NCI-H82 treated with DMSO at 0.1 percent for 48 hours (cell line): ENCODE measurements at regions not wholly inside any gene's neighbourhood (a gene's known extent, or its start where the extent isn't known, plus 50 kb on each side); places are given as distances from the start of the nearest gene placed in this dataset.
"Not testable (repeated sequence)": the region's sequence is repeated elsewhere in the genome, so short reads cannot be mapped to it uniquely, and the experiment has no call there.

ENCODE experiments used
- DNase-seq: peaks from one replicate; lab custom pipeline; 2025; ENCODE audit not compliant: unreplicated experiment; lab: John Stamatoyannopoulos, UW

GRCh38 chr12:58009405-58010195 lies 68.2 kb downstream of the ATP23 start:
- DNase-seq: no peak

- DNase-seq: no peak
Observed at GRCh38 chr12:58011676-58012075, 70.3 kb downstream of the ATP23 start.

GRCh38 chr12:58022379-58023020 lies 81.1 kb downstream of the ATP23 start:
- DNase-seq: not testable (repeated sequence)

- DNase-seq: no peak
Observed at GRCh38 chr12:58025431-58025830, 84.1 kb downstream of the ATP23 start.

GRCh38 chr12:58026426-58026825 lies 85.1 kb downstream of the ATP23 start:
- no peak for DNase-seq

GRCh38 chr12:58026897-58027891 lies 85.8 kb downstream of the ATP23 start:
- DNase-seq: no peak

- DNase-seq: no peak
Observed at GRCh38 chr12:58028294-58028693, 86.9 kb downstream of the ATP23 start.

- DNase-seq: no peak
Observed at GRCh38 chr12:58029260-58029659, 87.9 kb downstream of the ATP23 start.

- no peak for DNase-seq
Observed at GRCh38 chr12:58030566-58031279, 89.4 kb downstream of the ATP23 start.

- DNase-seq: no peak
Observed at GRCh38 chr12:58032156-58032555, 90.8 kb downstream of the ATP23 start.

- no peak for DNase-seq
Observed at GRCh38 chr12:58033831-58034230, 92.5 kb downstream of the ATP23 start.

- no peak for DNase-seq
Observed at GRCh38 chr12:58034311-58034710, 92.9 kb downstream of the ATP23 start.

GRCh38 chr12:58034712-58035111 lies 93.3 kb downstream of the ATP23 start:
- DNase-seq: no peak

- no peak for DNase-seq
Observed at GRCh38 chr12:58041441-58041840, 100.1 kb downstream of the ATP23 start.

- DNase-seq: no peak
Observed at GRCh38 chr12:58044966-58045365, 103.6 kb downstream of the ATP23 start.

GRCh38 chr12:58046271-58046670 lies 104.9 kb downstream of the ATP23 start:
- no peak for DNase-seq

GRCh38 chr12:58051378-58051777 lies 110.0 kb downstream of the ATP23 start:
- DNase-seq: no peak

- no peak for DNase-seq
Observed at GRCh38 chr12:58064666-58065065, 123.3 kb downstream of the ATP23 start.

GRCh38 chr12:58066296-58066695 lies 124.9 kb downstream of the ATP23 start:
- DNase-seq: no peak

GRCh38 chr12:58067610-58068387 lies 126.4 kb downstream of the ATP23 start:
- no peak for DNase-seq
